GM19351 (cell line): ENCODE measurements at regions not wholly inside any gene's neighbourhood (a gene's known extent, or its start where the extent isn't known, plus 50 kb on each side); places are given as distances from the start of the nearest gene placed in this dataset.
"Not testable (repeated sequence)": the region's sequence is repeated elsewhere in the genome, so short reads cannot be mapped to it uniquely, and the experiment has no call there.

Experiments used
- ATAC-seq: cut with Tn5 transposase; IDR thresholded peaks from one replicate; pipeline ENCODE4 v1.9.1; 2021; ENCODE audit warnings: mild to moderate bottlenecking, moderate library complexity; ENCODE audit not compliant: unreplicated experiment

- no peak for ATAC-seq
Measured at GRCh38 chr22:25482091-25482760, 82.2 kb upstream of the GRK3 start.

DNA sequence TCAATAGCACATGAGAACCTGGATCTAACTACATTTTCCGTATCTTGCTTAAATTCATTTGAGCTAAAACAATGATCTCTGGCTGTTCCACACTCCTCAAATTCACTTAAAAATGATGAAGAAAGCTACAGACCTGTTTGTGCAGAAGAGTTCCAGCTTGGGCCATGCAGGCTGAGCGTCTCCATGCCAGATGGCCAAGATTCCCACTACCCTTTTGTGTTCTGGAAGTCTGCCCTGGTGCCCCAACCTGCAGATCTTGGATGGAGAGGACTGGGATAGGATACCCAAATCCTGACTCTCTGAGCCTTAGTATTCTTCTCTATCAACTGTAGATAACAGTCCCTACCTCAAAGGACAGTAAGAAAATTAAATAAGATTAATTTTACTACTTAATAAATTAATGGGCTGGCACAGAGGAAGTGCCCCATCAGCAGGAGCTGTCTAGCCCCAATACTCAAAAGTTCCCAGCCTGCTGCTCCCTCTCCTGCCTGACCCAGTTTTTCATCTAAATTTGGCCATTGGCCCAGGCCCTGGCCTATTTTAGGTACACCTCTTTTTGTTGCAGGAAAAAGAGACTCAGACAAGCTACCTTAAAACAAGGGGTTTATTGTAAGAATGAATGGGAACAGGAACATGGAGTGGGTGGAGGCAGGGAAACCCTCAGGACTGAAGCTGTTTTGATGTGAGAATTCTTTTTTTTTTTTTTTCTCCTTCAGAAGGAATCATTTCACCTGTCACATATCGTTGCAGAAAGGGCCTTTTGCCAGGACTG is 81.4 kb upstream of the GRK3 start:
- no peak for ATAC-seq

- ATAC-seq, result no peak
Measured at GRCh38 chr22:25483931-25484330, 80.5 kb upstream of the GRK3 start.

GRCh38 chr22:25484521-25485315 is 79.8 kb upstream of the GRK3 start:
- no peak for ATAC-seq

DNA sequence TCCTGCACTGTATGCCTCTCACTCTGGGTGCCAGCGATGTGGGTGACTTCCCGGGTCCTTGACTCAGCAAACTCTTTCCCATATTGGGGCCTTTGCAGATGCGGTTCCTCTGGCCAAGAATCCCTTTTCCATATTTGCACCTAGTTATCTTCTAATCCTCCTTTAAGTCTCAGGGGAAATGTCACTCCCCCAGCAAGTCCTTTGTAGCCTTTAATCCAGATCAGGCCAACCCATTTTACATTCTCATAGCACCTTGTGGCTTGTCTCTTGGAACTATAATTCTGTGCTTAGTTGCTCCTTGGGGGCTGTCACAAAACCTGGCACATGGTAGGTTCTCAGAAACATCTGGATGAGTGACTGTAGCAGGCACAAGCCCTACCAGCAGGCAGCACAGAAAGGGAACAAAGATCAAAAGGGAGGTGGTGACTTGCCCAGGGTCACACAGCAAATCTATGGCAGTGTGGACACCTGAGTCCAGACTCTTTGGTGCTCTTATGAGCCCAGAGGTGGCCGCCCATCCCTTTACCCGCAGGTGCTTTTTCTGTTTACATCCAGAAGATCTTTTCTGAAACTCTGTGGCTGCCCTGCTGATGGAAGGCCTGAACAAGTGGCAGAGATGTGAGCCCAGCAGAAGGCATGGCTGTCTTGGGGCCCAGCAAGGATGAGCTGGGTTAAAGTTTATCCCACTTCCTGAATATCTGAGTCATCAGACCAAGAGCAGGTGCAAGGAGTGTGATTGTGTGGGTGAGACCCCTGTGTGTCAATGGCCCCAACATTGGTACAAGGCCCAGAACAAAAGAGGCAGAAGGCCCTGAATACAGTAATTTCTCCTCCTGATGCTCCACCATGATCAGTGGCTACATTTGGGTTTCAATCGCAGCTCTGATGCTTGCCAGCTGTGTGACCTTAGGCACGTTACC is 78.6 kb upstream of the GRK3 start:
- no peak for ATAC-seq

DNA sequence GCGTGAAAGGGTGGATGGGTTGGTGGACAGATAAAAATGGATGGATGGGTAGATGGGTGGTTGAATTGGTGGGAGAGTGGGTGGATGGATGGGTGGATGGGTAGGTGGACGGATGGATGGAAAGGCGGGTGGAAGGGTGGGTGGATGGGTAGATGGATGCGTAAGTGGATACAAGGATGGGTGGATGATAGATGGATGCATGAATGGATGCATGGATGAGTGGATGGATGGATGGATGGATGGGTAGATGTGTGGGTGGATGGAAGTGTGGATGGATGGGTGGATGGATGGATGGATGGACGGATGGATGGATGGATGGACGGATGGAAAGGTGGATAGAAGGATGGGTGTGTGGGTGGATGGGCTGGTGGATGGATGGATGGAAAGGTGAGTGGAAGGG is 77.0 kb upstream of the GRK3 start:
- no peak for ATAC-seq

- no peak for ATAC-seq
Measured at GRCh38 chr22:25488244-25489020, 76.0 kb upstream of the GRK3 start.

- ATAC-seq, result no peak
Measured at GRCh38 chr22:25489947-25490346, 74.5 kb upstream of the GRK3 start.

DNA sequence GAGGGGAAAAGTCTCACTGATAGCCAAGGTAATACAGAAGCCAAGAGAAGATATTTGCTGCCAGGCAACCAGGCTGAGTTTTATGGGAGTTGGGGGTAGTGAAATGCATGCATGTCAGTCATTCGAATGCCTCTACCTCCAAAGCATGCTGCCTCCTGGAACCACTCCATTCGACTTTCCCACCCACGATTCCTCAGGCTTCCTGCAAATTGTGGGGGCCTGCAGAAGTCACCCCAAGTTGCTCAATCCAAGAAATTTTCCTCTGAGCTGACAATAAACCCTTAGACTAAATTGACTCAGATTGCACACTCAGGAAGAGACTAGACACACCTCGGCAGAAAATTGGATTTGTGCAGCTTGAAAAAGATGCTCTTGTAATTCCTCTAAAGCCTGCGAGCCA is 73.6 kb upstream of the GRK3 start:
- ATAC-seq, result no peak

- ATAC-seq, result no peak
Measured at GRCh38 chr22:25492162-25492561, 72.3 kb upstream of the GRK3 start.

DNA sequence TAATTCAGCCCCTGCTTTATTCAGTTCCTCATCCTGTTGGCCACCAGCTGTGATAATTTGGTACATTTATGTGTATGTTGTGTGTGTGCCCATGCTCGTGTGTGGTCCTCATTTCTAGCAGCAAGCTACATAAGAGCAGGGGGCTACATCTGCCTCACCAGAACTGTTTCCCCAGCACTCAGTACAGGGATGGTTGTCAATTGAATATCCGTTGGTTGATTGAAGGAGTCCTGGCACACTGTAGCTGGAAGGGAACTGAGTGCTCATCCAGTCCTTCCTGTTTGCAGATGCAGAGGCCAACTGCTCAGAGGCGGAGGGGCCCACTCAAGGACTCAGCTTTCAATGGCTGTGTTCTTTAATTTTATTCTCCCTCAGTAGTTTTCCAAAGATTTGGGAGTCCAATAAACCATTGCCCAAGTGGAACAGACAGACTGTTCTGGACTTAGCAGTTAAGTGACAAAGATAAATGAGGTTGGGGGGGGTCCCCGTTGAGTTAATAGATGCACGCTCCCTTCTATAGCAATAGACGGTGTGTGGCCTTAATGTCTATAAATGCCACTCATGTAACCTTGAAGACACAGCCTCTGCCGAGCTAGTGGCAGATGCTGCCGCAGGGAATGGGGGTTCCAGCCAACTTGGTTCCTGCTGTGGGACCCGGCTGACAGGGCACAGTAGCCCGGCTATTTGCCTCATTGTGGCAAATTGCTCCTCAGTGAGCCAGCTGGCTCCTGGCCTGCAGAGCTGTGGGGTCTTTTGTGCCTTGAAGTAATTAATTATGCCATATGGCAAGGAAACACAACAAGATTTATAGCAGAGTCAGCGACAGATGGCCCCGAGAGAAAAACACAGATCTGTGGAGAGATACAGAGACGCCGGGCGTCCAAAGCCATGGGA is 71.4 kb upstream of the GRK3 start:
- ATAC-seq, result no peak

GRCh38 chr22:25493794-25494193 is 70.7 kb upstream of the GRK3 start:
- no peak for ATAC-seq

DNA sequence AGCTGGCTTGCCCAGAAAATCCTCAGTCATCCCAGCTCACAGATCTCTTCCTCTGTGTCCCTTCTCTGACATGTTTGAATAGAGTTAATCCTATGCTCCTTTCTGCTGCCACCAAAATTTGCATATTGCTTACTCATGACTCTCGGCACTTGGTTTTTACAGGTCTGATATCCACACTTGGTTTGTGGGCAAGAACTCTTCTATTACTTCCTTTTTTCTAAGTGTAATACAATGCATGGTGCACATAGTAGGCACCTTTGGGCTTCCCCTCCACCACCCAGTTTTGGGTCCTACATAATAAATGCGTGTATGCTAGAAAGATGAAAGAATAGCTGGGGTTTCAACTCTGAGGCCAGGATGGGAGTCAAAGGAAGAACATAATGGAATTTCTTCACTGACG is 69.7 kb upstream of the GRK3 start:
- no peak for ATAC-seq

GRCh38 chr22:25495285-25495684 is 69.2 kb upstream of the GRK3 start:
- ATAC-seq, result no peak

DNA sequence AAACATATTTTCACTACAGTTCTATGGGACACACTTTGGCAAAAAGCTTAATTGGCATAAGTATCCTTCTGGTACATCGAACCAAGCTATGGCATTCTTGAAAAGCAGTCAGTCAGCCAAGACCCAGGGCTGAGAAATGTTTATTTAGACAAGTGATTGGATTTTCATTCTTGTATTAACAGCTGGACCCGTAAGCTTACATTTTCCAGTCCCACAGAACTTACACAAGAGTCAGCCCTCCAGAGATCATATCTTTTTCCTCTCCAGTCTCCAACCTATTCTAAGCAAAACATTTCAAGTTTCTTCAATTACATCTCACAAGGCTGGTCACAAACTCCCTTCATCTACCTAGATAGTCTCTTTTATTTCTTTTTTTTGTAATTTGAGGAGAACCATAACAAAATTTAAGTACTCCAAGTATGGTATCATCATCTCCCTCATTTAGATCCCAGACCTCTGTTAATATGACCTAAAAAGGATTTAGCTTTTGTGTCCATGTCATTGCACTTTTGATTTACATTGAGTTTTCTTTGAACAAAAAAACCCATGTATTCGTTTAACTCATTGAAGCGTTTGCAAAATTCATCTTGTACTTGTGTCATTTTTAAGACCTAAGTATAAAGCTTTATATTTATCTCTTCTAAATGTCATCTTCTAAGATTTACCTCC is 67.9 kb upstream of the GRK3 start:
- no peak for ATAC-seq

GRCh38 chr22:25497181-25497641 is 67.3 kb upstream of the GRK3 start:
- no peak for ATAC-seq

- ATAC-seq, result no peak
Measured at GRCh38 chr22:25497716-25498115, 66.8 kb upstream of the GRK3 start.

GRCh38 chr22:25500671-25501070 is 63.8 kb upstream of the GRK3 start:
- not testable (repeated sequence) for ATAC-seq
